ENCODE measurements at regions not wholly inside any gene's neighbourhood (a gene's known extent, or its start where the extent isn't known, plus 50 kb on each side); places are given as distances from the start of the nearest gene placed in this dataset.

DNA sequence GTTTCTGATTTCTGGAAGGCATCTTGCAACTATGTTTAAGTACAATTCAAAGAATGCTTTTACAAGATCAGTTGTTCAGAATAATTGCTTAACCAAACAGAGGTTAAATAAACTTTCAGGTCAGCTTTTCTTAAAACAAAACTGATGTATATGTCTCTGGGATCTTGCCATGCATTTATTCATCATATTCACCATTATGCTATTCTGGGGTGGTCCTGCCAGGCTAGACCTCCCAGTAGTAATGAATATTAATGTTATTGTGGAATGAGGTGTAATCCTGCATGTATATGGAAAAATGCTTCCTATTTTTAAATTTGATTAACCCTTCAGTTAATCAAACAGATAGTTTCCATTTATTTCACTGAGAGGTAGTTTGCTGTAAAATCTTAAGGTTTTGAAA, 129.3 kb upstream of the RGPD4 start:
- TF ChIP-seq, protein P1, sequence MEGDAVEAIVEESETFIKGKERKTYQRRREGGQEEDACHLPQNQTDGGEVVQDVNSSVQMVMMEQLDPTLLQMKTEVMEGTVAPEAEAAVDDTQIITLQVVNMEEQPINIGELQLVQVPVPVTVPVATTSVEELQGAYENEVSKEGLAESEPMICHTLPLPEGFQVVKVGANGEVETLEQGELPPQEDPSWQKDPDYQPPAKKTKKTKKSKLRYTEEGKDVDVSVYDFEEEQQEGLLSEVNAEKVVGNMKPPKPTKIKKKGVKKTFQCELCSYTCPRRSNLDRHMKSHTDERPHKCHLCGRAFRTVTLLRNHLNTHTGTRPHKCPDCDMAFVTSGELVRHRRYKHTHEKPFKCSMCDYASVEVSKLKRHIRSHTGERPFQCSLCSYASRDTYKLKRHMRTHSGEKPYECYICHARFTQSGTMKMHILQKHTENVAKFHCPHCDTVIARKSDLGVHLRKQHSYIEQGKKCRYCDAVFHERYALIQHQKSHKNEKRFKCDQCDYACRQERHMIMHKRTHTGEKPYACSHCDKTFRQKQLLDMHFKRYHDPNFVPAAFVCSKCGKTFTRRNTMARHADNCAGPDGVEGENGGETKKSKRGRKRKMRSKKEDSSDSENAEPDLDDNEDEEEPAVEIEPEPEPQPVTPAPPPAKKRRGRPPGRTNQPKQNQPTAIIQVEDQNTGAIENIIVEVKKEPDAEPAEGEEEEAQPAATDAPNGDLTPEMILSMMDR (IDR thresholded peaks at IDR 0.05), result no peak
- no peak for TF ChIP-seq POLR2A (IDR thresholded peaks at IDR 0.05)

Data from uterus (tissue), 2 donors.